SH-SY5Y (cell line): ENCODE measurements at regions not wholly inside any gene's neighbourhood (a gene's known extent, or its start where the extent isn't known, plus 50 kb on each side); places are given as distances from the start of the nearest gene placed in this dataset.

Source experiments
- GATA2 ChIP-seq: IDR thresholded peaks from 2 replicates; pipeline ENCODE4 v1.6.1; 2011; ENCODE audit warnings: mild to moderate bottlenecking, low read depth, low read length
- GATA3 ChIP-seq: IDR thresholded peaks from 2 replicates; pipeline ENCODE4 v1.6.1; 2011; ENCODE audit warnings: low read depth, mild to moderate bottlenecking, low read length, moderate library complexity

GRCh38 chr10:118148247-118148646 lies 101.5 kb upstream of the RAB11FIP2 start:
- no peak for TF ChIP-seq GATA3
- TF ChIP-seq GATA2: no peak
